AG09319 (cell line): ENCODE measurements at regions not wholly inside any gene's neighbourhood (a gene's known extent, or its start where the extent isn't known, plus 50 kb on each side); places are given as distances from the start of the nearest gene placed in this dataset.

Source experiments
- DNase-seq: peaks from one replicate; pipeline ENCODE4 v3.0.0-alpha.2; 2010; ENCODE audit warnings: low read depth; ENCODE audit errors: extremely low read depth
- TF ChIP-seq, protein P1 (sequence below): IDR thresholded peaks from 2 replicates; pipeline ENCODE4 v1.5.1; 2011; ENCODE audit warnings: low read depth, mild to moderate bottlenecking, inconsistent platforms, low read length, moderate library complexity

DNA sequence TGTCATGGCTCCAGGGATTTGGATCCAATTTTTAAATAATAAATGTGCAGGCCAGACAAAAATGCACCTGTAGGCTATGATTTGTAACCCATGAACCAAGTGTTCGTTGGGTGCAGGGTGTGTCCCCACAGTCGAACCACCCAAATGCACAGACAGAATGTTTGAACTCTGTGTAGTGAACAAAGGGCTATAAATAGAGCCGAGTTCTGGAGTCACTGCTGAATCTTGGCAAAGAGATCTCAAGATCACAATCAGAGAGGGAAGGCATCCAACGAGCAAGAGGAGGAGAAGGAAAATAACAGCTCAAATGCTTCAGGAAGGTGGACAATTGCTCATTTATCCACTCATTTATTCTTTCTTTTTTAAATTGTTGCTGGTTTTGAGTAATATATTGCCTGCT is 547.9 kb downstream of the FGF9 start:
- no peak for DNase-seq
- TF ChIP-seq, protein P1, sequence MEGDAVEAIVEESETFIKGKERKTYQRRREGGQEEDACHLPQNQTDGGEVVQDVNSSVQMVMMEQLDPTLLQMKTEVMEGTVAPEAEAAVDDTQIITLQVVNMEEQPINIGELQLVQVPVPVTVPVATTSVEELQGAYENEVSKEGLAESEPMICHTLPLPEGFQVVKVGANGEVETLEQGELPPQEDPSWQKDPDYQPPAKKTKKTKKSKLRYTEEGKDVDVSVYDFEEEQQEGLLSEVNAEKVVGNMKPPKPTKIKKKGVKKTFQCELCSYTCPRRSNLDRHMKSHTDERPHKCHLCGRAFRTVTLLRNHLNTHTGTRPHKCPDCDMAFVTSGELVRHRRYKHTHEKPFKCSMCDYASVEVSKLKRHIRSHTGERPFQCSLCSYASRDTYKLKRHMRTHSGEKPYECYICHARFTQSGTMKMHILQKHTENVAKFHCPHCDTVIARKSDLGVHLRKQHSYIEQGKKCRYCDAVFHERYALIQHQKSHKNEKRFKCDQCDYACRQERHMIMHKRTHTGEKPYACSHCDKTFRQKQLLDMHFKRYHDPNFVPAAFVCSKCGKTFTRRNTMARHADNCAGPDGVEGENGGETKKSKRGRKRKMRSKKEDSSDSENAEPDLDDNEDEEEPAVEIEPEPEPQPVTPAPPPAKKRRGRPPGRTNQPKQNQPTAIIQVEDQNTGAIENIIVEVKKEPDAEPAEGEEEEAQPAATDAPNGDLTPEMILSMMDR: no peak

GRCh38 chr13:22219709-22220108 is 548.8 kb downstream of the FGF9 start:
- DNase-seq: no peak
- TF ChIP-seq, protein P1: no peak

GRCh38 chr13:22220151-22221135 is 549.6 kb downstream of the FGF9 start:
- no peak for DNase-seq
- TF ChIP-seq, protein P1: no peak

GRCh38 chr13:22223411-22223810 is 552.5 kb downstream of the FGF9 start:
- TF ChIP-seq, protein P1: no peak
- DNase-seq: no peak

GRCh38 chr13:22226086-22226485 is 555.2 kb downstream of the FGF9 start:
- DNase-seq: no peak
- TF ChIP-seq, protein P1: no peak

- TF ChIP-seq, protein P1: no peak
- DNase-seq: no peak
Measured at GRCh38 chr13:22227895-22228294, 557.0 kb downstream of the FGF9 start.

GRCh38 chr13:22229916-22230315 is 559.0 kb downstream of the FGF9 start:
- TF ChIP-seq, protein P1: no peak
- DNase-seq: no peak
